ENCODE measurements at regions not wholly inside any gene's neighbourhood (a gene's known extent, or its start where the extent isn't known, plus 50 kb on each side); places are given as distances from the start of the nearest gene placed in this dataset.

GRCh38 chr10:43980715-43981114 is 332.0 kb upstream of the ZNF32 start:
- DNase-seq (no peak), ATAC-seq (no peak)
- Mint-ChIP-seq H3K27ac (no peak overlapping the region), H3K36me3 (no peaks in the 10 kb centered on the region), H3K4me3 (no peak overlapping the region), H3K27me3 (no peaks in the 10 kb centered on the region), H3K4me1 (peaks cover 6% of the 10 kb centered on the region), H3K9me3 (ENCODE audit: low read depth) (peaks cover 2% of the 10 kb centered on the region)
- CTCF ChIA-PET, result no interaction called here

GRCh38 chr10:43980313-43980712 is 331.6 kb upstream of the ZNF32 start:
- DNase-seq (no peak), ATAC-seq (no peak)
- H3K27ac Mint-ChIP-seq, result no peak overlapping the region
- H3K4me3 Mint-ChIP-seq, result no peak overlapping the region
- H3K27me3 Mint-ChIP-seq, result no peaks in the 10 kb centered on the region
- CTCF ChIA-PET, result no interaction called here
- no peaks in the 10 kb centered on the region for H3K36me3 Mint-ChIP-seq
- peaks cover 2% of the 10 kb centered on the region for H3K9me3 Mint-ChIP-seq (ENCODE audit: low read depth)
- H3K4me1 Mint-ChIP-seq, result peaks cover 6% of the 10 kb centered on the region

- H3K9me3 Mint-ChIP-seq (ENCODE audit: low read depth), result peaks cover 2% of the 10 kb centered on the region
- H3K4me1 Mint-ChIP-seq, result peaks cover 6% of the 10 kb centered on the region
- H3K36me3 Mint-ChIP-seq, result no peaks in the 10 kb centered on the region
- no peak overlapping the region for H3K27ac Mint-ChIP-seq
- DNase-seq, result no peak
- no peak for ATAC-seq
- CTCF ChIA-PET, result no interaction called here
- no peak overlapping the region for H3K4me3 Mint-ChIP-seq
- H3K27me3 Mint-ChIP-seq, result no peaks in the 10 kb centered on the region
Measured at GRCh38 chr10:43979551-43979950, 330.9 kb upstream of the ZNF32 start.

GRCh38 chr10:43978936-43979335 is 330.3 kb upstream of the ZNF32 start:
- DNase-seq (no peak), ATAC-seq (no peak)
- Mint-ChIP-seq H3K4me3 (no peak overlapping the region), H3K27me3 (no peaks in the 10 kb centered on the region), H3K9me3 (ENCODE audit: low read depth) (peaks cover 2% of the 10 kb centered on the region), H3K4me1 (peaks cover 6% of the 10 kb centered on the region), H3K27ac (no peak overlapping the region), H3K36me3 (no peaks in the 10 kb centered on the region)
- CTCF ChIA-PET, result no interaction called here

GRCh38 chr10:43978091-43978490 is 329.4 kb upstream of the ZNF32 start:
- Mint-ChIP-seq H3K27ac (no peak overlapping the region), H3K4me3 (no peak overlapping the region), H3K4me1 (peaks cover 6% of the 10 kb centered on the region), H3K9me3 (ENCODE audit: low read depth) (peaks cover 2% of the 10 kb centered on the region), H3K27me3 (no peaks in the 10 kb centered on the region), H3K36me3 (no peaks in the 10 kb centered on the region)
- CTCF ChIA-PET, result no interaction called here
- ATAC-seq (no peak), DNase-seq (no peak)

- Mint-ChIP-seq H3K36me3 (no peaks in the 10 kb centered on the region), H3K4me3 (no peak overlapping the region), H3K4me1 (peaks cover 6% of the 10 kb centered on the region), H3K27ac (no peak overlapping the region), H3K9me3 (ENCODE audit: low read depth) (no peaks in the 10 kb centered on the region), H3K27me3 (no peaks in the 10 kb centered on the region)
- CTCF ChIA-PET, result no interaction called here
- DNase-seq (no peak), ATAC-seq (no peak)
Measured at GRCh38 chr10:43976292-43976691, 327.6 kb upstream of the ZNF32 start.

- no peak for ATAC-seq
- Mint-ChIP-seq H3K36me3 (no peaks in the 10 kb centered on the region), H3K4me1 (no peaks in the 10 kb centered on the region), H3K9me3 (ENCODE audit: low read depth) (no peaks in the 10 kb centered on the region), H3K27me3 (peaks cover 4% of the 10 kb centered on the region), H3K4me3 (no peak overlapping the region), H3K27ac (no peak overlapping the region)
- DNase-seq, result no peak
- CTCF ChIA-PET, result no interaction called here
Measured at GRCh38 chr10:43973801-43974200, 325.1 kb upstream of the ZNF32 start.

GRCh38 chr10:43972976-43973647 is 324.4 kb upstream of the ZNF32 start:
- DNase-seq (no peak), ATAC-seq (no peak)
- H3K27me3 Mint-ChIP-seq, result peaks cover 4% of the 10 kb centered on the region
- no peaks in the 10 kb centered on the region for H3K36me3 Mint-ChIP-seq
- CTCF ChIA-PET, result no interaction called here
- H3K27ac Mint-ChIP-seq, result no peak overlapping the region
- no peak overlapping the region for H3K4me3 Mint-ChIP-seq
- no peaks in the 10 kb centered on the region for H3K4me1 Mint-ChIP-seq
- no peaks in the 10 kb centered on the region for H3K9me3 Mint-ChIP-seq (ENCODE audit: low read depth)

GRCh38 chr10:43971981-43972380 is 323.3 kb upstream of the ZNF32 start:
- Mint-ChIP-seq H3K27me3 (peaks cover 8% of the 10 kb centered on the region), H3K27ac (no peak overlapping the region), H3K4me1 (no peaks in the 10 kb centered on the region), H3K4me3 (no peak overlapping the region), H3K36me3 (no peaks in the 10 kb centered on the region), H3K9me3 (ENCODE audit: low read depth) (no peaks in the 10 kb centered on the region)
- DNase-seq, result no peak
- ATAC-seq, result no peak
- CTCF ChIA-PET, result no interaction called here

GRCh38 chr10:43971306-43971705 is 322.6 kb upstream of the ZNF32 start:
- Mint-ChIP-seq H3K4me3 (no peak overlapping the region), H3K4me1 (no peaks in the 10 kb centered on the region), H3K27me3 (peaks cover 10% of the 10 kb centered on the region), H3K9me3 (ENCODE audit: low read depth) (no peaks in the 10 kb centered on the region), H3K36me3 (no peaks in the 10 kb centered on the region), H3K27ac (no peak overlapping the region)
- CTCF ChIA-PET, result no interaction called here
- DNase-seq (no peak), ATAC-seq (no peak)

GRCh38 chr10:43970717-43971116 is 322.0 kb upstream of the ZNF32 start:
- no peak overlapping the region for H3K27ac Mint-ChIP-seq
- CTCF ChIA-PET, result no interaction called here
- H3K27me3 Mint-ChIP-seq, result peaks cover 14% of the 10 kb centered on the region
- ATAC-seq, result no peak
- DNase-seq, result no peak
- peaks cover under 1% of the 10 kb centered on the region for H3K4me1 Mint-ChIP-seq
- H3K9me3 Mint-ChIP-seq (ENCODE audit: low read depth), result no peaks in the 10 kb centered on the region
- no peaks in the 10 kb centered on the region for H3K36me3 Mint-ChIP-seq
- no peak overlapping the region for H3K4me3 Mint-ChIP-seq

- Mint-ChIP-seq H3K27me3 (peaks cover 20% of the 10 kb centered on the region), H3K36me3 (no peaks in the 10 kb centered on the region), H3K4me1 (peaks cover 6% of the 10 kb centered on the region), H3K9me3 (ENCODE audit: low read depth) (no peaks in the 10 kb centered on the region), H3K4me3 (no peak overlapping the region), H3K27ac (no peak overlapping the region)
- CTCF ChIA-PET, result no interaction called here
- DNase-seq (no peak), ATAC-seq (no peak)
Measured at GRCh38 chr10:43970018-43970698, 321.5 kb upstream of the ZNF32 start.

- CTCF ChIA-PET, result no interaction called here
- H3K4me1 Mint-ChIP-seq, result peaks cover 7% of the 10 kb centered on the region
- no peak overlapping the region for H3K4me3 Mint-ChIP-seq
Measured at GRCh38 chr10:43969506-43969905, 320.8 kb upstream of the ZNF32 start.

GRCh38 chr10:43968961-43969360 is 320.3 kb upstream of the ZNF32 start:
- no peak for ATAC-seq
- H3K36me3 Mint-ChIP-seq, result no peaks in the 10 kb centered on the region
- H3K27me3 Mint-ChIP-seq, result peaks cover 32% of the 10 kb centered on the region
- no peak overlapping the region for H3K4me3 Mint-ChIP-seq
- no peaks in the 10 kb centered on the region for H3K9me3 Mint-ChIP-seq (ENCODE audit: low read depth)
- CTCF ChIA-PET, result no interaction called here
- DNase-seq, result no peak
- H3K27ac Mint-ChIP-seq, result no peak overlapping the region
- H3K4me1 Mint-ChIP-seq, result peaks cover 7% of the 10 kb centered on the region

More at GRCh38 chr10:43969506-43969905, 320.8 kb upstream of the ZNF32 start:
- ATAC-seq, result no peak
- H3K9me3 Mint-ChIP-seq (ENCODE audit: low read depth), result no peaks in the 10 kb centered on the region
- H3K27ac Mint-ChIP-seq, result no peak overlapping the region
- H3K36me3 Mint-ChIP-seq, result no peaks in the 10 kb centered on the region
- DNase-seq, result no peak
- peaks cover 26% of the 10 kb centered on the region for H3K27me3 Mint-ChIP-seq
